ENCODE measurements at regions not wholly inside any gene's neighbourhood (a gene's known extent, or its start where the extent isn't known, plus 50 kb on each side); places are given as distances from the start of the nearest gene placed in this dataset.

GRCh38 chr18:55166260-55166598, 207.0 kb upstream of the CCDC68 start:
- Mint-ChIP-seq H3K27ac (no peak overlapping the region), H3K4me1 (no peaks in the 10 kb centered on the region), H3K36me3 (peaks cover 0 to 8% of the 10 kb centered on the region in 2 donors), H3K4me3 (no peak overlapping the region), H3K27me3 (peaks cover 13 to 21% (median 18%) of the 10 kb centered on the region in 3 donors), H3K9me3 (peaks cover 8 to 31% (median 15%) of the 10 kb centered on the region in 7 donors)
- no peak for DNase-seq
- no peak for ATAC-seq (ENCODE audit: low read depth in 2 of 2)

GRCh38 chr18:55163550-55163949, 204.3 kb upstream of the CCDC68 start:
- Mint-ChIP-seq H3K27ac (no peak overlapping the region), H3K9me3 (peaks cover 2 to 13% (median 8%) of the 10 kb centered on the region in 7 donors), H3K4me1 (no peaks in the 10 kb centered on the region), H3K36me3 (peaks cover 0 to 5% of the 10 kb centered on the region in 2 donors), H3K4me3 (no peak overlapping the region), H3K27me3 (peaks cover 17 to 26% (median 19%) of the 10 kb centered on the region in 3 donors)
- DNase-seq (no peak), ATAC-seq (ENCODE audit: low read depth in 2 of 2) (no peak)

DNA sequence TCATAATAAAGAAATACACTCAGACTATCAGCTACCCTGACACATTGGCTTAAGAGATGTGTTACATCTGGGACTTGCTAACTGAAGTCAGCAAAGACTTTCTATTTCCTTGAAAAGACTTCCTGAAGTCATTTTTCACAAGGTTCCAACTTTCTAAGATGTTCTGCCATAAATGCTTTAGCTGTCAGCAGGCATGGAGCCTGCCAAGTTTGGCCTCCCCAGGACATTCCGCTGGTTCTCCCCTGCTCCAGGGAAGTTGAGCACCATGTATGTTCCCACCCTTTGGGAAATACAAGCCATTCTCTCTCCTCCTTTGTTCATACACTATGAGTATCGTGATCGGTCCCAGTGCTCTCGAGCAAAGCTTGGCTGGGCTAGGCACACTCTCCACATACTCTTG, 202.7 kb upstream of the CCDC68 start:
- H3K4me1 Mint-ChIP-seq: no peaks in the 10 kb centered on the region
- H3K36me3 Mint-ChIP-seq: no peaks in the 10 kb centered on the region
- H3K27me3 Mint-ChIP-seq: peaks cover 20 to 26% (median 20%) of the 10 kb centered on the region in 3 donors
- no peak overlapping the region for H3K4me3 Mint-ChIP-seq
- peaks cover 0 to 3% (median 0%) of the 10 kb centered on the region in 7 donors for H3K9me3 Mint-ChIP-seq
- ATAC-seq (ENCODE audit: low read depth in 2 of 2) (no peak), DNase-seq (no peak)
- H3K27ac Mint-ChIP-seq: no peak overlapping the region

DNA sequence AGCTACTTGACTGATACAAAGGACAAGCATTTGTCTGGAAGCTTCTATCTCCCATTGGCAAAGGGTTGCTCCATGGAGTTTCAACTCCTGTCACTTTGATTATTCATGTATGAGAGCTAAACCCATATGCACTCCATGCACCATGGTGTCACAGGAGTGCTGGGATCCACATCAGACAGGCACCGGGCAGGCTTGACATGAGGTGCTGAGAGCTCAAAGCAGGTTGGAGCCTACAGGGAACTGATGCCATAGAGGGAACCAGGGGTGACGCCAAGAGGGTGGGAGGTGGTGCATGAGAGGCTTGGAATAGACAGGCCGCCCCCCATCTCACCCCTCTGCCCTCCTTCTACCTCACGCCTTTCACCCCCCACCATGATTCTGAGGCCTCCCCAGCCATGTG, 199.8 kb upstream of the CCDC68 start:
- H3K4me1 Mint-ChIP-seq: no peaks in the 10 kb centered on the region
- no peak overlapping the region for H3K27ac Mint-ChIP-seq
- H3K27me3 Mint-ChIP-seq: peaks cover 25 to 43% (median 26%) of the 10 kb centered on the region in 3 donors
- peaks cover 0 to 3% (median 0%) of the 10 kb centered on the region in 7 donors for H3K9me3 Mint-ChIP-seq
- no peaks in the 10 kb centered on the region for H3K36me3 Mint-ChIP-seq
- ATAC-seq (ENCODE audit: low read depth in 2 of 2) (no peak), DNase-seq (no peak)
- no peak overlapping the region for H3K4me3 Mint-ChIP-seq

GRCh38 chr18:55158570-55158969, 199.3 kb upstream of the CCDC68 start:
- peaks cover 0 to 3% (median 0%) of the 10 kb centered on the region in 7 donors for H3K9me3 Mint-ChIP-seq
- ATAC-seq (ENCODE audit: low read depth in 2 of 2) (no peak), DNase-seq (no peak)
- H3K36me3 Mint-ChIP-seq: no peaks in the 10 kb centered on the region
- no peak overlapping the region for H3K27ac Mint-ChIP-seq
- peaks cover 24 to 43% (median 30%) of the 10 kb centered on the region in 3 donors for H3K27me3 Mint-ChIP-seq
- H3K4me3 Mint-ChIP-seq: no peak overlapping the region
- H3K4me1 Mint-ChIP-seq: no peaks in the 10 kb centered on the region

GRCh38 chr18:55153346-55153745, 194.1 kb upstream of the CCDC68 start:
- Mint-ChIP-seq H3K36me3 (no peaks in the 10 kb centered on the region), H3K4me3 (no peak overlapping the region), H3K27ac (no peak overlapping the region), H3K9me3 (peaks cover 0 to 2% (median 0%) of the 10 kb centered on the region in 7 donors), H3K4me1 (no peaks in the 10 kb centered on the region), H3K27me3 (peaks cover 26 to 42% (median 33%) of the 10 kb centered on the region in 3 donors)
- DNase-seq: no peak
- no peak for ATAC-seq (ENCODE audit: low read depth in 2 of 2)

GRCh38 chr18:55152801-55153200, 193.5 kb upstream of the CCDC68 start:
- DNase-seq: no peak
- H3K4me1 Mint-ChIP-seq: no peaks in the 10 kb centered on the region
- H3K36me3 Mint-ChIP-seq: no peaks in the 10 kb centered on the region
- H3K27me3 Mint-ChIP-seq: peaks cover 22 to 37% (median 33%) of the 10 kb centered on the region in 3 donors
- no peak overlapping the region for H3K27ac Mint-ChIP-seq
- no peak for ATAC-seq (ENCODE audit: low read depth in 2 of 2)
- H3K9me3 Mint-ChIP-seq: peaks cover 0 to 2% (median 0%) of the 10 kb centered on the region in 7 donors
- H3K4me3 Mint-ChIP-seq: no peak overlapping the region

DNA sequence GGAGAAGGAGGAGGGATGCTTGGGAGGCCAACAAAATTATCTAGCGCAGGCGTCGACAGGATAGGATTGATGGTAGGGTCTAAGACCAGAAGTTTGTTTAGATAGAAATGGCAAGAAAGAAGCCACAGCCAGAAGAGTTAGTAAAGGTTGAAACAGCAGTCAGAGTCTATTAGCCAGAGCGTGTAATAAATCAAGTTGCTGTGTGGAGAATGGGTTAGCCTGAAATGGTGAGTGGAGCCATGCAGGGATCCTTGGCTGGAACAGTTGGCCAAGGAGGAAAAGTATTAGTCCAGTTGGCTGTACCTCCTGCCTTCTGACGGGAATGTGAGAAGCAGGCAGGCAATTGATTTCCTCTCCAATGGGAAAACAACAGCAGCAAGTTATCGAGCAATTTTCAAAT, 190.7 kb upstream of the CCDC68 start:
- peaks cover 19 to 28% (median 22%) of the 10 kb centered on the region in 3 donors for H3K27me3 Mint-ChIP-seq
- H3K4me3 Mint-ChIP-seq: no peak overlapping the region
- DNase-seq (no peak), ATAC-seq (ENCODE audit: low read depth in 2 of 2) (no peak)
- H3K36me3 Mint-ChIP-seq: no peaks in the 10 kb centered on the region
- no peak overlapping the region for H3K27ac Mint-ChIP-seq
- peaks cover 0 to 7% (median 0%) of the 10 kb centered on the region in 7 donors for H3K9me3 Mint-ChIP-seq
- H3K4me1 Mint-ChIP-seq: no peaks in the 10 kb centered on the region

DNA sequence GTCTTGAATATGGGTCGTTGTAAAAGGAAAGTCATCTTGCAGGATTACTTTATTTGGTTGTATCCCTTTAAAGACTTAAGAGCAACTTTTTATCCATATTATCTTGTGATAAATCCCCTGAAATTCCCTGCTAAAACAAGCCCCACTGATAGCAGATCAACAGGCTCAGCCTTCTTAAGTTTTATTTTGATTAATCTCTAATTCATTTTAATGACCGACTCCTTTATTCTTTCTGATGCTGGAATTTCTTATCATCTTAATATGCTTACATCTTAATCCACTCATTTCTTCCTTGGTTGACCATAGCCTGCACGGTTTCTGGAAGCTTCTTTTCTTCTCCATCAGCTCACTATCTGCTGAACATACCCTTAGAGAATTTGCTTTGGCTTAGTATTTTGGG, 188.5 kb upstream of the CCDC68 start:
- H3K9me3 Mint-ChIP-seq: peaks cover 0 to 25% (median 6%) of the 10 kb centered on the region in 7 donors
- no peaks in the 10 kb centered on the region for H3K4me1 Mint-ChIP-seq
- no peak overlapping the region for H3K4me3 Mint-ChIP-seq
- ATAC-seq (ENCODE audit: low read depth in 2 of 2) (no peak), DNase-seq (no peak)
- no peaks in the 10 kb centered on the region for H3K36me3 Mint-ChIP-seq
- H3K27me3 Mint-ChIP-seq: peaks cover 15 to 21% (median 18%) of the 10 kb centered on the region in 3 donors
- H3K27ac Mint-ChIP-seq: no peak overlapping the region

DNA sequence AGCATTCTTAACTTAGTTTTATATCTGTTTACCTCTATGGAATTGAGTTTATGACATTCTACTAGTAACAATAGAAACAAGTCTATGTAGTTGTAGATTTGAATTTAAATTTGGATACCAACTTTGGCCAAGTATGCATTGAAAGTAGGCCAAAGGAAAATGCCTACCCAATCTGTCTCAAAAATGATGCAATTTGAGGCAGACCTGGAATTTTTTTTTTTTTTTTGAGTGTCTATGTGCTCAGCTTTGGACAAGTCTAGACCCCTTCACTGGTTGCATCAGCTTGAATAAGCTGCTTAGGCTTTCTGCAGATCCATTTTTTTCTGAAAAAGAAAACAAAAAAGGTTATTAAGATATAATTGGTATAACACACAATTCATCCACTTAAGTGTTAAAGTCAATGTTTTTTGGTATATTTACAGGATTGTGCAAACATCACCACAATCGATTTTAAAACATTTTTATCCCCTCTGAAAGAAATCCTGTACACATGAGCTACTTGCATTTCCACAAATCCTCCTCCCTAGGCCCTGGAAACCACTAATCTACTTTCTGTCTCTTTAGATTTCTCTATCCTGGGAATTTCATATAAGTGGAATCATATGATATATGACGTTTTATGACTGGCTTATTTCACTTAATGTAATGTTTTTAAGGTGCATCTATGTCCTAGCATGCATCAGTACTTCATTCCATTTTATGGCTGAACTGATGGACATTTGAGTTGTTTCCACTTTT, 185.1 kb upstream of the CCDC68 start:
- H3K36me3 Mint-ChIP-seq: no peaks in the 10 kb centered on the region
- no peaks in the 10 kb centered on the region for H3K4me1 Mint-ChIP-seq
- no peak overlapping the region for H3K27ac Mint-ChIP-seq
- peaks cover 13 to 32% (median 18%) of the 10 kb centered on the region in 3 donors for H3K27me3 Mint-ChIP-seq
- H3K4me3 Mint-ChIP-seq: no peak overlapping the region
- H3K9me3 Mint-ChIP-seq: peaks cover 0 to 25% (median 6%) of the 10 kb centered on the region in 7 donors
- DNase-seq: no peak
- no peak for ATAC-seq (ENCODE audit: low read depth in 2 of 2)

GRCh38 chr18:55142410-55142809, 183.1 kb upstream of the CCDC68 start:
- ATAC-seq (ENCODE audit: low read depth in 2 of 2): no peak
- no peak overlapping the region for H3K27ac Mint-ChIP-seq

DNA sequence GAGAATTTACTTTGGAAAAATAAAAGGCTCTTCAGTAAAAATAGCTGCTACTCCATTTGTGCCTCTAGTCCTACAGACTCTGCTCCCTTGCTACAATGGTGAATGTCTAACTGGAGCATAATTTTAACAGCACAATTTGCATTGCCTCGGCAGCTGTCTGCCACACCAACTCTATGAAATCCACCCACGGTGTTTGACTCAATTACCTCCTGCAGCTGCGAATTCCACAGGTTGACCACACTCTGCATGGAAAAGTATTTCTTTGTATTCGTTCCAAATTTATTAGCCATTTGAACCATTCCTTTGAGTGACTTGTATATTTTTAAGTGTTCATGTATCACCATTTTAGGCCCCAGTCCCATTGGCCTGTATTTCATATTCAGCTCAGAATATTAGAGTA, 182.1 kb upstream of the CCDC68 start:
- no peaks in the 10 kb centered on the region for H3K4me1 Mint-ChIP-seq
- ATAC-seq (ENCODE audit: low read depth in 2 of 2): no peak

More at GRCh38 chr18:55142410-55142809, 183.1 kb upstream of the CCDC68 start:
- Mint-ChIP-seq H3K36me3 (no peaks in the 10 kb centered on the region), H3K9me3 (peaks cover 0 to 25% (median 6%) of the 10 kb centered on the region in 7 donors), H3K4me3 (no peak overlapping the region), H3K4me1 (no peaks in the 10 kb centered on the region), H3K27me3 (peaks cover 10 to 31% (median 12%) of the 10 kb centered on the region in 3 donors)
- DNase-seq: no peak

GRCh38 chr18:55139836-55140235, 180.6 kb upstream of the CCDC68 start:
- DNase-seq (no peak), ATAC-seq (ENCODE audit: low read depth in 2 of 2) (no peak)
- Mint-ChIP-seq H3K4me1 (no peaks in the 10 kb centered on the region), H3K27ac (no peak overlapping the region), H3K9me3 (peaks cover 0 to 16% (median 6%) of the 10 kb centered on the region in 7 donors), H3K36me3 (no peaks in the 10 kb centered on the region), H3K4me3 (no peak overlapping the region), H3K27me3 (peaks cover 20 to 34% (median 27%) of the 10 kb centered on the region in 3 donors)

More for the DNA sequence above, 182.1 kb upstream of the CCDC68 start:
- no peak for DNase-seq
- Mint-ChIP-seq H3K27me3 (peaks cover 10 to 31% (median 12%) of the 10 kb centered on the region in 3 donors), H3K36me3 (no peaks in the 10 kb centered on the region), H3K9me3 (peaks cover 0 to 25% (median 6%) of the 10 kb centered on the region in 7 donors), H3K27ac (no peak overlapping the region), H3K4me3 (no peak overlapping the region)

GRCh38 chr18:55139307-55139706, 180.0 kb upstream of the CCDC68 start:
- H3K9me3 Mint-ChIP-seq: peaks cover 0 to 11% (median 5%) of the 10 kb centered on the region in 7 donors
- H3K4me1 Mint-ChIP-seq: no peaks in the 10 kb centered on the region
- H3K27me3 Mint-ChIP-seq: peaks cover 22 to 34% (median 32%) of the 10 kb centered on the region in 3 donors
- no peak overlapping the region for H3K27ac Mint-ChIP-seq
- no peak for DNase-seq
- no peak overlapping the region for H3K4me3 Mint-ChIP-seq
- ATAC-seq (ENCODE audit: low read depth in 2 of 2): no peak
- no peaks in the 10 kb centered on the region for H3K36me3 Mint-ChIP-seq
